ENCODE measurements at regions not wholly inside any gene's neighbourhood (a gene's known extent, or its start where the extent isn't known, plus 50 kb on each side); places are given as distances from the start of the nearest gene placed in this dataset.

GRCh38 chr12:87020071-87020470, 763.9 kb upstream of the MGAT4C start:
- no peak overlapping the region for H3K9ac ChIP-seq
- no peaks in the 10 kb centered on the region for H3K9me3 ChIP-seq (ENCODE audit: low read depth)
- H3K27ac ChIP-seq = no peak overlapping the region
- Mint-ChIP-seq H3K36me3 (no peaks in the 10 kb centered on the region), H3K4me1 (no peaks in the 10 kb centered on the region), H3K9me3 (peaks cover 6% of the 10 kb centered on the region), H3K4me3 (no peak overlapping the region), H3K27me3 (ENCODE audit: insufficient read depth, low read depth) (no peaks in the 10 kb centered on the region), H3K27ac (no peak overlapping the region)
- H3K27me3 ChIP-seq = no peaks in the 10 kb centered on the region
- no peak for TF ChIP-seq CTCF (IDR thresholded peaks at IDR 0.05)
- no peak overlapping the region for H3K4me2 ChIP-seq
- no peaks in the 10 kb centered on the region for H3F3A ChIP-seq (ENCODE audit: low read depth)
- H2AFZ ChIP-seq (replicated peaks) = no peak overlapping the region
- H3K4me1 ChIP-seq = no peaks in the 10 kb centered on the region
- no peaks in the 10 kb centered on the region for H3K36me3 ChIP-seq
- H3K79me2 ChIP-seq (ENCODE audit: low read depth) = no peaks in the 10 kb centered on the region
- no peaks in the 10 kb centered on the region for H4K20me1 ChIP-seq (ENCODE audit: low read depth)
- no peak for DNase-seq (ENCODE audit: low spot score)
- no peak overlapping the region for H3K4me3 ChIP-seq

GRCh38 chr12:87015352-87015751, 759.2 kb upstream of the MGAT4C start:
- Histone ChIP-seq H3K79me2 (ENCODE audit: low read depth) (no peaks in the 10 kb centered on the region), H2AFZ (replicated peaks) (no peak overlapping the region), H3F3A (ENCODE audit: low read depth) (no peaks in the 10 kb centered on the region), H3K9me3 (ENCODE audit: low read depth) (no peaks in the 10 kb centered on the region), H3K27me3 (no peaks in the 10 kb centered on the region), H3K4me2 (no peak overlapping the region), H3K4me3 (no peak overlapping the region), H3K9ac (no peak overlapping the region), H3K27ac (no peak overlapping the region), H4K20me1 (ENCODE audit: low read depth) (no peaks in the 10 kb centered on the region), H3K4me1 (no peaks in the 10 kb centered on the region), H3K36me3 (no peaks in the 10 kb centered on the region)
- DNase-seq (ENCODE audit: low spot score) = no peak
- no peaks in the 10 kb centered on the region for H3K27me3 Mint-ChIP-seq (ENCODE audit: insufficient read depth, low read depth)
- H3K27ac Mint-ChIP-seq = no peak overlapping the region
- H3K9me3 Mint-ChIP-seq = peaks cover 6% of the 10 kb centered on the region
- no peak overlapping the region for H3K4me3 Mint-ChIP-seq
- no peaks in the 10 kb centered on the region for H3K4me1 Mint-ChIP-seq
- TF ChIP-seq CTCF (IDR thresholded peaks at IDR 0.05) (no peak), EZH2phosphoT487 (IDR thresholded peaks at IDR 0.05) (no peak), EZH2 (IDR thresholded peaks at IDR 0.05) (no peak)
- H3K36me3 Mint-ChIP-seq = no peaks in the 10 kb centered on the region

GRCh38 chr12:87008785-87009384, 752.7 kb upstream of the MGAT4C start:
- Mint-ChIP-seq H3K27ac (no peak overlapping the region), H3K27me3 (ENCODE audit: insufficient read depth, low read depth) (no peaks in the 10 kb centered on the region), H3K36me3 (no peaks in the 10 kb centered on the region), H3K4me1 (no peaks in the 10 kb centered on the region), H3K9me3 (peaks cover 4% of the 10 kb centered on the region), H3K4me3 (no peak overlapping the region)
- Histone ChIP-seq H3F3A (ENCODE audit: low read depth) (no peaks in the 10 kb centered on the region), H3K27me3 (no peaks in the 10 kb centered on the region), H3K9me3 (ENCODE audit: low read depth) (no peaks in the 10 kb centered on the region), H4K20me1 (ENCODE audit: low read depth) (no peaks in the 10 kb centered on the region), H3K36me3 (no peaks in the 10 kb centered on the region), H3K79me2 (ENCODE audit: low read depth) (no peaks in the 10 kb centered on the region), H3K27ac (no peak overlapping the region), H3K4me1 (no peaks in the 10 kb centered on the region), H2AFZ (replicated peaks) (no peak overlapping the region), H3K4me3 (no peak overlapping the region), H3K4me2 (no peak overlapping the region), H3K9ac (no peak overlapping the region)
- TF ChIP-seq EZH2phosphoT487 (IDR thresholded peaks at IDR 0.05) (no peak), EZH2 (IDR thresholded peaks at IDR 0.05) (no peak), CTCF (IDR thresholded peaks at IDR 0.05) (no peak)
- DNase-seq (ENCODE audit: low spot score) = no peak
